ENCODE measurements at regions not wholly inside any gene's neighbourhood (a gene's known extent, or its start where the extent isn't known, plus 50 kb on each side); places are given as distances from the start of the nearest gene placed in this dataset.
A peak's percentile ranks its signal among the peaks of the same experiment; 100 is the strongest.

GRCh38 chr5:141778206-141778605, 96.2 kb upstream of the ARAP3 start:
- DNase-seq (ENCODE audit: low read depth in 2 of 2), result no peak

- DNase-seq (ENCODE audit: low read depth in 2 of 2), result no peak
Observed at GRCh38 chr5:141777711-141778110, 95.7 kb upstream of the ARAP3 start.

- no peak for DNase-seq (ENCODE audit: low read depth in 2 of 2)
Observed at GRCh38 chr5:141777130-141777529, 95.1 kb upstream of the ARAP3 start.

GRCh38 chr5:141773779-141774562, 91.9 kb upstream of the ARAP3 start:
- no peak for DNase-seq (ENCODE audit: low read depth in 2 of 2)

- DNase-seq (ENCODE audit: low read depth in 2 of 2), result no peak
Observed at GRCh38 chr5:141772281-141772680, 90.3 kb upstream of the ARAP3 start.

GRCh38 chr5:141771562-141771961, 89.5 kb upstream of the ARAP3 start:
- DNase-seq (ENCODE audit: low read depth in 2 of 2), result no peak

- no peak for DNase-seq (ENCODE audit: low read depth in 2 of 2)
Observed at GRCh38 chr5:141771031-141771430, 89.0 kb upstream of the ARAP3 start.

GRCh38 chr5:141769671-141770070, 87.6 kb upstream of the ARAP3 start:
- no peak for DNase-seq (ENCODE audit: low read depth in 2 of 2)

- DNase-seq (ENCODE audit: low read depth in 2 of 2), result no peak
Observed at GRCh38 chr5:141767671-141768070, 85.6 kb upstream of the ARAP3 start.

GRCh38 chr5:141765896-141766551, 84.0 kb upstream of the ARAP3 start:
- DNase-seq (ENCODE audit: low read depth in 2 of 2), result no peak

GRCh38 chr5:141763541-141763940, 81.5 kb upstream of the ARAP3 start:
- no peak for DNase-seq (ENCODE audit: low read depth in 2 of 2)

- DNase-seq (ENCODE audit: low read depth in 2 of 2), result peak in 1 of 2 donors; percentile 8
Observed at GRCh38 chr5:141762790-141763368, 80.8 kb upstream of the ARAP3 start.

- DNase-seq (ENCODE audit: low read depth in 2 of 2), result no peak
Observed at GRCh38 chr5:141762316-141762715, 80.3 kb upstream of the ARAP3 start.

GRCh38 chr5:141760753-141761152, 78.7 kb upstream of the ARAP3 start:
- no peak for DNase-seq (ENCODE audit: low read depth in 2 of 2)

- DNase-seq (ENCODE audit: low read depth in 2 of 2), result no peak
Observed at GRCh38 chr5:141760193-141760592, 78.2 kb upstream of the ARAP3 start.

- DNase-seq (ENCODE audit: low read depth in 2 of 2), result no peak
Observed at GRCh38 chr5:141758310-141758998, 76.4 kb upstream of the ARAP3 start.

GRCh38 chr5:141757402-141757801, 75.4 kb upstream of the ARAP3 start:
- DNase-seq (ENCODE audit: low read depth in 2 of 2), result peak in 1 of 2 donors; percentile 64

GRCh38 chr5:141756196-141756595, 74.2 kb upstream of the ARAP3 start:
- no peak for DNase-seq (ENCODE audit: low read depth in 2 of 2)

- DNase-seq (ENCODE audit: low read depth in 2 of 2), result peak in 1 of 2 donors; percentile 41
Observed at GRCh38 chr5:141753971-141754713, 72.1 kb upstream of the ARAP3 start.

- DNase-seq (ENCODE audit: low read depth in 2 of 2), result no peak
Observed at GRCh38 chr5:141753143-141753970, 71.3 kb upstream of the ARAP3 start.

Measured in dermis microvascular lymphatic vessel endothelial cell (primary cell).